ENCODE measurements at regions not wholly inside any gene's neighbourhood (a gene's known extent, or its start where the extent isn't known, plus 50 kb on each side); places are given as distances from the start of the nearest gene placed in this dataset.

DNA sequence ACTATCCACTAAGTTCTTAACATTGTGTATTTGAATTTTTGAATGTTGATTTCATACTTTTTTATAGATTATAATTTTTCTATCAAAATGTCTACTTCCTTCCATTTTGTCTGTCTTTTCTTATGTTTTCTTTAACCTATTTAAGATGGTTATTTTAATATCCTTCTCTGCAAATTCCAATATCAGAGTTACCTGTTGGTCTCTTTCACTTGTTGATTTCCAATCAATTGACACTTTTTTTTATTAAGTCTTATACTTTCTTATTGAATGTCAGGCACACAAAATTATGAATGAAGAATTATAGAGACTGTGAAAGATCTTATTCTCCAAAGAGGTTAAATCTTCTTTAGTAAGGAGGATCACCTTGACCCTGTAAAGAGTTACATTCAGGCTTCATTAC lies 448.3 kb upstream of the NRG3 start:
- no peaks in the 10 kb centered on the region for H3K4me1 ChIP-seq (ENCODE audit: control insufficient read depth, insufficient read depth, low read length)
- DNase-seq (ENCODE audit: low read depth, low spot score) (no peak), FAIRE-seq (no peak), ATAC-seq (no peak)
- H3K9me3 ChIP-seq (replicated peaks; ENCODE audit: control insufficient read depth, insufficient read depth, low read length) = no peaks in the 10 kb centered on the region
- H3K4me3 ChIP-seq = no peak overlapping the region
- ChIA-PET CTCF (no interaction called here), RAD21 (ENCODE audit: unreplicated experiment) (no interaction called here), POLR2A (no interaction called here), SMC1A (ENCODE audit: uncharacterized antibody, unreplicated experiment) (no interaction called here)
- H2AFZ ChIP-seq (ENCODE audit: control insufficient read depth, low read depth, low read length) = no peak overlapping the region
- no peaks in the 10 kb centered on the region for H3K27me3 ChIP-seq (replicated peaks in 1 of 2; ENCODE audit: control insufficient read depth in 2 of 2, insufficient read depth in 2 of 2, low read length in 1 of 2)
- H3K9ac ChIP-seq (ENCODE audit: control insufficient read depth, insufficient read depth, low read length) = no peak overlapping the region
- no TSS peak for BruUV-seq (replicated peaks)
- H3K36me3 ChIP-seq (ENCODE audit: control insufficient read depth in 2 of 2, insufficient read depth in 2 of 2, low read length in 1 of 2) = no peaks in the 10 kb centered on the region
- H3K79me2 ChIP-seq (ENCODE audit: control insufficient read depth, insufficient read depth, low read length) = no peaks in the 10 kb centered on the region
- H4K20me1 ChIP-seq (ENCODE audit: control insufficient read depth, insufficient read depth) = no peaks in the 10 kb centered on the region
- no peak overlapping the region for H3K27ac ChIP-seq (ENCODE audit: control insufficient read depth, insufficient read depth)
- TF ChIP-seq ZNF274 (IDR thresholded peaks at IDR 0.05; ENCODE audit: insufficient read depth, insufficient read length) (no peak), EZH2 (IDR thresholded peaks at IDR 0.05; ENCODE audit: borderline replicate concordance, control insufficient read depth, low read depth, low read length) (no peak), BACH1 (IDR thresholded peaks at IDR 0.05; ENCODE audit: borderline replicate concordance) (no peak), POLR2AphosphoS2 (IDR thresholded peaks at IDR 0.05; ENCODE audit: low read depth, low read length) (no peak), LARP7 (IDR thresholded peaks at IDR 0.05) (no peak)
- intact Hi-C loops (cut with micrococcal nuclease; ENCODE audit: unreplicated experiment) (no loop called here), in situ Hi-C loops (cut with MboI) (no loop called here)
- H3K4me2 ChIP-seq (ENCODE audit: control insufficient read depth, insufficient read depth) = no peak overlapping the region

DNA sequence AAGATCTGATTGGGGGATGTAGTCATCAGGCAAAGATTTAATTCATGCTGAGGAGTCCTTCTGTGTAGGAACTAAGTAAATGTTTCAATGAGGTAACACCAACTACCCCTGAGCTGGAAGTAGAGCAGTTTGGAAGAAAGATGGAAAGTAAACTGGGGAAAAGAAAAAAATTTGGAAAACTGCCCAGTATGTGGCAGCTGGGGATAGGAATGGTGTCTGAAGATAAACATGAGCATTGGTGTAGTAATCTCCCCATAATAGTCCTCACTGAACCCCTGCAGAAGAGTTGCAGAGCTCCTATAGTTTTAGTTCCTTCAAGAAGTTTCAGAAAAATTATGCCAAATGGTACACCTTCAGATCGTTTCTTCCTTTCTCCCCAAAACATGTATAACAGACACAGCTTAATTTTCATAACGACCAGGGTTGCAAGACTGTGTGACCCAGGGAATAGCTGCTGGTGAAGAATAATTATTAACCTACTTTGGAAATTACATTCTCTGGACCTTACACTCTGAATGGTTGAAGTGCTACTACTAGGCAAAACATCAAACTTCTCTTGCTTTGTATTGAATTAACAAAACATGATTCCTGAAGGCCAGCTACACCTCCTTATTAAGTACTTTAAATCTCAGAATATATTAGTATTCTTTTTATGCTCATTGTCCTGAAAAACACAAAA lies 446.4 kb upstream of the NRG3 start:
- Histone ChIP-seq H2AFZ (ENCODE audit: control insufficient read depth, low read depth, low read length) (no peak overlapping the region), H3K36me3 (ENCODE audit: control insufficient read depth in 2 of 2, insufficient read depth in 2 of 2, low read length in 1 of 2) (no peaks in the 10 kb centered on the region), H3K9ac (ENCODE audit: control insufficient read depth, insufficient read depth, low read length) (no peak overlapping the region), H3K27ac (ENCODE audit: control insufficient read depth, insufficient read depth) (no peak overlapping the region), H3K9me3 (replicated peaks; ENCODE audit: control insufficient read depth, insufficient read depth, low read length) (no peaks in the 10 kb centered on the region), H3K4me2 (ENCODE audit: control insufficient read depth, insufficient read depth) (no peak overlapping the region), H3K79me2 (ENCODE audit: control insufficient read depth, insufficient read depth, low read length) (no peaks in the 10 kb centered on the region), H4K20me1 (ENCODE audit: control insufficient read depth, insufficient read depth) (no peaks in the 10 kb centered on the region), H3K4me1 (ENCODE audit: control insufficient read depth, insufficient read depth, low read length) (no peaks in the 10 kb centered on the region), H3K27me3 (replicated peaks in 1 of 2; ENCODE audit: control insufficient read depth in 2 of 2, insufficient read depth in 2 of 2, low read length in 1 of 2) (no peaks in the 10 kb centered on the region), H3K4me3 (no peak overlapping the region)
- 2% methylated on average over 2 of the region's 2 CpGs for WGBS (ENCODE audit: insufficient coverage, insufficient replicate concordance, low lambda C conversion rate, missing lambda C conversion rate)
- ChIA-PET RAD21 (ENCODE audit: unreplicated experiment) (no interaction called here), POLR2A (no interaction called here), CTCF (no interaction called here), SMC1A (ENCODE audit: uncharacterized antibody, unreplicated experiment) (interaction anchor here (1.0 kb wide), 1 partner anchor 83 kb away, joined by 3 read pairs; no protein-coding TSS in a partner anchor)
- in situ Hi-C loops (cut with MboI) (no loop called here), intact Hi-C loops (cut with micrococcal nuclease; ENCODE audit: unreplicated experiment) (no loop called here)
- DNase-seq (ENCODE audit: low read depth, low spot score) (no peak), FAIRE-seq (no peak), ATAC-seq (no peak)
- no TSS peak for BruUV-seq (replicated peaks)
- TF ChIP-seq, protein P1, sequence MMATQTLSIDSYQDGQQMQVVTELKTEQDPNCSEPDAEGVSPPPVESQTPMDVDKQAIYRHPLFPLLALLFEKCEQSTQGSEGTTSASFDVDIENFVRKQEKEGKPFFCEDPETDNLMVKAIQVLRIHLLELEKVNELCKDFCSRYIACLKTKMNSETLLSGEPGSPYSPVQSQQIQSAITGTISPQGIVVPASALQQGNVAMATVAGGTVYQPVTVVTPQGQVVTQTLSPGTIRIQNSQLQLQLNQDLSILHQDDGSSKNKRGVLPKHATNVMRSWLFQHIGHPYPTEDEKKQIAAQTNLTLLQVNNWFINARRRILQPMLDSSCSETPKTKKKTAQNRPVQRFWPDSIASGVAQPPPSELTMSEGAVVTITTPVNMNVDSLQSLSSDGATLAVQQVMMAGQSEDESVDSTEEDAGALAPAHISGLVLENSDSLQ (IDR thresholded peaks at IDR 0.05) = no peak
- TF ChIP-seq HDAC2 (IDR thresholded peaks at IDR 0.05) (no peak), JUNB (IDR thresholded peaks at IDR 0.05) (no peak), ZNF622 (IDR thresholded peaks at IDR 0.05) (no peak), BRCA1 (IDR thresholded peaks at IDR 0.05; ENCODE audit: low read depth, low read length) (no peak), RAD51 (IDR thresholded peaks at IDR 0.05) (no peak), POU2F2 (IDR thresholded peaks at IDR 0.05; ENCODE audit: borderline replicate concordance, low read depth, low read length) (no peak), CEBPB (IDR thresholded peaks at IDR 0.05; ENCODE audit: borderline replicate concordance in 1 of 2, low read depth in 2 of 2, low read length in 2 of 2) (no peak), MTA2 (IDR thresholded peaks at IDR 0.05; ENCODE audit: low read depth) (no peak), ESRRA (IDR thresholded peaks at IDR 0.05; ENCODE audit: low read length) (no peak)
- TF ChIP-seq, protein P2, sequence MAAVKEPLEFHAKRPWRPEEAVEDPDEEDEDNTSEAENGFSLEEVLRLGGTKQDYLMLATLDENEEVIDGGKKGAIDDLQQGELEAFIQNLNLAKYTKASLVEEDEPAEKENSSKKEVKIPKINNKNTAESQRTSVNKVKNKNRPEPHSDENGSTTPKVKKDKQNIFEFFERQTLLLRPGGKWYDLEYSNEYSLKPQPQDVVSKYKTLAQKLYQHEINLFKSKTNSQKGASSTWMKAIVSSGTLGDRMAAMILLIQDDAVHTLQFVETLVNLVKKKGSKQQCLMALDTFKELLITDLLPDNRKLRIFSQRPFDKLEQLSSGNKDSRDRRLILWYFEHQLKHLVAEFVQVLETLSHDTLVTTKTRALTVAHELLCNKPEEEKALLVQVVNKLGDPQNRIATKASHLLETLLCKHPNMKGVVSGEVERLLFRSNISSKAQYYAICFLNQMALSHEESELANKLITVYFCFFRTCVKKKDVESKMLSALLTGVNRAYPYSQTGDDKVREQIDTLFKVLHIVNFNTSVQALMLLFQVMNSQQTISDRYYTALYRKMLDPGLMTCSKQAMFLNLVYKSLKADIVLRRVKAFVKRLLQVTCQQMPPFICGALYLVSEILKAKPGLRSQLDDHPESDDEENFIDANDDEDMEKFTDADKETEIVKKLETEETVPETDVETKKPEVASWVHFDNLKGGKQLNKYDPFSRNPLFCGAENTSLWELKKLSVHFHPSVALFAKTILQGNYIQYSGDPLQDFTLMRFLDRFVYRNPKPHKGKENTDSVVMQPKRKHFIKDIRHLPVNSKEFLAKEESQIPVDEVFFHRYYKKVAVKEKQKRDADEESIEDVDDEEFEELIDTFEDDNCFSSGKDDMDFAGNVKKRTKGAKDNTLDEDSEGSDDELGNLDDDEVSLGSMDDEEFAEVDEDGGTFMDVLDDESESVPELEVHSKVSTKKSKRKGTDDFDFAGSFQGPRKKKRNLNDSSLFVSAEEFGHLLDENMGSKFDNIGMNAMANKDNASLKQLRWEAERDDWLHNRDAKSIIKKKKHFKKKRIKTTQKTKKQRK (IDR thresholded peaks at IDR 0.05; ENCODE audit: low read depth, low read length) = no peak
